ENCODE measurements at regions not wholly inside any gene's neighbourhood (a gene's known extent, or its start where the extent isn't known, plus 50 kb on each side); places are given as distances from the start of the nearest gene placed in this dataset.
A peak's percentile ranks its signal among the peaks of the same experiment; 100 is the strongest.

DNA sequence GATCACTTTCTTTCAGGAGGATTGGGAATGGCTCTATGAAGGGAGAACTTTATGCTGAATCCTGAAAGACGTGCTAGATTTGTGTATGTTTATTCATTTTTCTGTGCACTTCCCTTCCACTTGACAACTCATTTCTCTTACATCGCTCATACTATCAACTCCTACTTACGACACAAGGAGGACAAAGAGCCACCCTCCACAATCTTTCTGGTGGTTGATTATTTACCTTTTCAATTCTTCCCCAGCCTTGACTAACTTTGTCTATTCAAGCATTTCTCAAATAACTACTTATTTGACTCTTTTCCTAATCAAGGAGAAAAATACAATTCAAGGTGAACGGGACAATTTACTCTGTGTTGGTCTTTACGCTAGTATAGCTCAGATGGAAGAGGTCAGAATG is 622.1 kb downstream of the TLR4 start:
- Histone ChIP-seq H4K20me1 (ENCODE audit: insufficient read depth, low read length) (no peaks in the 10 kb centered on the region), H3K4me2 (ENCODE audit: insufficient read depth, low read length) (no peak overlapping the region), H3K9me3 (ENCODE audit: low read depth, low read length) (no peaks in the 10 kb centered on the region), H2AFZ (ENCODE audit: low read length) (no peak overlapping the region), H3K36me3 (ENCODE audit: insufficient read depth, low read length) (no peaks in the 10 kb centered on the region), H3K79me2 (ENCODE audit: insufficient read depth, low read length) (no peaks in the 10 kb centered on the region), H3K4me1 (ENCODE audit: insufficient read depth, low read length) (no peaks in the 10 kb centered on the region), H3K27me3 (ENCODE audit: insufficient read depth, low read length) (no peaks in the 10 kb centered on the region), H3K27ac (ENCODE audit: low read depth, low read length) (no peak overlapping the region), H3K4me3 (ENCODE audit: insufficient read depth, low read length) (no peak overlapping the region)
- no peak for DNase-seq (ENCODE audit: insufficient read length, low spot score, missing footprints)
- TF ChIP-seq CTCF (IDR thresholded peaks at IDR 0.05; ENCODE audit: extremely low read depth, low read depth, low read length): no peak

DNA sequence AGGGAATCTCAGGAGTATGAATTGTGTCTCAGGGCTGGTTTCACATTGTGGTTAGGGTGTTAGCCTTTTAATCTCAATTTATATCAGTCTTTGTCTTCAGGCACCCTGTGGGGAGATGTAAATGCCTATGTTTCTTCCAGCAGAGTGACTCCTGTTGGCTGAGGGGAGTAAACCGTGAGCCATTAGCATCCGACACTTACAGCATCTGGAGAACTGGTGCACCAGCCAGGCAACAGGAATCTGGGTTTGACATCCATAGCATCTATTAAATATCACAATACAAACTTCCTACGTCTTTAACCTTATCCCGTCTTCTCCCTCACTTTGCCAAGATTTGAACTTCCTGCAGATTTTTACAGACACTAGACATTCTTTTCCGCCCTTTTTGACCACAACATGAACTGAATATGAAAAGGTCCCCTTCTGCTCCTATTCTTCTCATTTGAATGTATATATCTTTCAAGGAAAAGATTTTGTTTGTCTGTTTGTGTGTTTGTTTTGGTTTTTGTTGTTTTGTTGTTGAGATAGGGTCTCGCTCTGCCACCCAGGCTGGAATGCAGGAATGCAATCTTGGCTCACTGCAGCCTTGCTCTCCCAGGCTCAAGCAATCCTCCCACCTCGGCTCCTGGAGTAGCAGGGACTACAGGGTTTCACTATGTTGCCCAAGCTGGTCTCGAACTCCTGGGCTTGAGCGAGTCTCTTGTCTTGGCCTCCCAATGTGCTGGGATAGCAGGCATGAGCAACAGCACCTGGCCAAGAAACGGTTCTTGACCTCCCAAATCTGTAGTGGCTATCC is 626.2 kb downstream of the TLR4 start:
- H3K79me2 ChIP-seq (ENCODE audit: insufficient read depth, low read length): no peaks in the 10 kb centered on the region
- H3K27ac ChIP-seq (ENCODE audit: low read depth, low read length): no peak overlapping the region
- no peak overlapping the region for H3K4me3 ChIP-seq (ENCODE audit: insufficient read depth, low read length)
- H3K27me3 ChIP-seq (ENCODE audit: insufficient read depth, low read length): no peaks in the 10 kb centered on the region
- no peaks in the 10 kb centered on the region for H4K20me1 ChIP-seq (ENCODE audit: insufficient read depth, low read length)
- no peak for DNase-seq (ENCODE audit: insufficient read length, low spot score, missing footprints)
- no peak for TF ChIP-seq CTCF (IDR thresholded peaks at IDR 0.05; ENCODE audit: extremely low read depth, low read depth, low read length)
- no peak overlapping the region for H3K4me2 ChIP-seq (ENCODE audit: insufficient read depth, low read length)
- H3K4me1 ChIP-seq (ENCODE audit: insufficient read depth, low read length): no peaks in the 10 kb centered on the region
- H3K9me3 ChIP-seq (ENCODE audit: low read depth, low read length): no peaks in the 10 kb centered on the region
- H2AFZ ChIP-seq (ENCODE audit: low read length): no peak overlapping the region
- no peaks in the 10 kb centered on the region for H3K36me3 ChIP-seq (ENCODE audit: insufficient read depth, low read length)

GRCh38 chr9:118331622-118332045 is 627.4 kb downstream of the TLR4 start:
- H3K9me3 ChIP-seq (ENCODE audit: low read depth, low read length): no peaks in the 10 kb centered on the region
- H3K4me2 ChIP-seq (ENCODE audit: insufficient read depth, low read length): no peak overlapping the region
- H3K4me1 ChIP-seq (ENCODE audit: insufficient read depth, low read length): no peaks in the 10 kb centered on the region
- no peaks in the 10 kb centered on the region for H3K27me3 ChIP-seq (ENCODE audit: insufficient read depth, low read length)
- no peak overlapping the region for H3K27ac ChIP-seq (ENCODE audit: low read depth, low read length)
- H3K36me3 ChIP-seq (ENCODE audit: insufficient read depth, low read length): no peaks in the 10 kb centered on the region
- H4K20me1 ChIP-seq (ENCODE audit: insufficient read depth, low read length): no peaks in the 10 kb centered on the region
- TF ChIP-seq CTCF (IDR thresholded peaks at IDR 0.05; ENCODE audit: extremely low read depth, low read depth, low read length): no peak
- no peak overlapping the region for H2AFZ ChIP-seq (ENCODE audit: low read length)
- H3K79me2 ChIP-seq (ENCODE audit: insufficient read depth, low read length): no peaks in the 10 kb centered on the region
- H3K4me3 ChIP-seq (ENCODE audit: insufficient read depth, low read length): no peak overlapping the region
- peak; percentile 1 for DNase-seq (ENCODE audit: insufficient read length, low spot score, missing footprints)

DNA sequence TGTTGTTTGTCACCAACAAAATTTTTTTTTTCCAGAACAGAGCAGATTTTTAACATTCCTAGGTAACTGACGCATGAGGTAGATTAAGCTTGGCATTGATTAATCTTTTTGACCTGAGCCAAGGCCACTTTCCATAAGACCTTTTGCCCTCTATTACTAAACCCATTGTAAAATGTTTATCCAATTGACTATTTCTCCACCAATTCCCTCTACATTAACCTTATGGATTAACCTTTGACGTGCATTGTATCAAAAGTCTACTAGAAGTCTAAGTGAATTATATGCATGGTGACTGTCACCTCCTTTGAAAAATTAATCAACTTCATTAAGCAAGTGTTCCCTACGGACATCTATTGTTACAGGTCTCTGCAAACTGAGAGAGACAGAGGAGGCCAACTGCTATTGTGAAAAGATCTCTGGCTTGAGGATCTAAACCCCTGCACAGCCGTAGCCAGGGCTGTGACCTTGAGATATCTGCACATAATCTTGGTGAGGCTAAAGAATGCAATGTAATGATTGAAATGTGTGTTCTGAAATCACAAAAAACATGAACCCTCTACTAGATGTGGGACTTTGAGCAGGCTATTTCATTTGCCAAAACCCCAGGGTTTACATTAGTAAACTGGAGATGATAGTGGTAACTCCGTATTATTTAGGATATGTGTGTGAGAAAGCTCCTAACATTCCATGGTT is 632.2 kb downstream of the TLR4 start:
- no peaks in the 10 kb centered on the region for H3K27me3 ChIP-seq (ENCODE audit: insufficient read depth, low read length)
- no peak for DNase-seq (ENCODE audit: insufficient read length, low spot score, missing footprints)
- TF ChIP-seq CTCF (IDR thresholded peaks at IDR 0.05; ENCODE audit: extremely low read depth, low read depth, low read length): no peak
- H3K4me2 ChIP-seq (ENCODE audit: insufficient read depth, low read length): no peak overlapping the region
- H2AFZ ChIP-seq (ENCODE audit: low read length): no peak overlapping the region
- no peaks in the 10 kb centered on the region for H3K9me3 ChIP-seq (ENCODE audit: low read depth, low read length)
- no peak overlapping the region for H3K27ac ChIP-seq (ENCODE audit: low read depth, low read length)
- H4K20me1 ChIP-seq (ENCODE audit: insufficient read depth, low read length): no peaks in the 10 kb centered on the region
- no peaks in the 10 kb centered on the region for H3K36me3 ChIP-seq (ENCODE audit: insufficient read depth, low read length)
- no peaks in the 10 kb centered on the region for H3K79me2 ChIP-seq (ENCODE audit: insufficient read depth, low read length)
- H3K4me1 ChIP-seq (ENCODE audit: insufficient read depth, low read length): no peaks in the 10 kb centered on the region
- no peak overlapping the region for H3K4me3 ChIP-seq (ENCODE audit: insufficient read depth, low read length)
